Retinal pigment epithelial cell (primary cell): ENCODE measurements at regions not wholly inside any gene's neighbourhood (a gene's known extent, or its start where the extent isn't known, plus 50 kb on each side); places are given as distances from the start of the nearest gene placed in this dataset.

ENCODE experiments used
- DNase-seq: peaks from one replicate; pipeline ENCODE4 v3.0.0-alpha.2; 2010; ENCODE audit warnings: low read depth
- H3K4me3 ChIP-seq: 2 replicates; pipeline ENCODE4 v1.5.1; 2011; ENCODE audit warnings: mild to moderate bottlenecking, low read length, control low read depth, moderate library complexity
- CTCF ChIP-seq: conservative IDR thresholded peaks from 2 replicates; pipeline ENCODE4 v1.5.1; 2011; ENCODE audit warnings: low read depth, low read length, control low read depth, inconsistent platforms

GRCh38 chr13:54449922-54450321 is 1421.3 kb downstream of the OLFM4 start:
- no peak overlapping the region for H3K4me3 ChIP-seq
- peak; percentile 44 for TF ChIP-seq CTCF
- no peak for DNase-seq

- TF ChIP-seq CTCF, result no peak
- no peak overlapping the region for H3K4me3 ChIP-seq
- peak; percentile 23 for DNase-seq
Observed at GRCh38 chr13:54484166-54484565, 1455.6 kb downstream of the OLFM4 start.

- TF ChIP-seq CTCF, result peak; percentile 12
- peak; percentile 91 for DNase-seq
- no peak overlapping the region for H3K4me3 ChIP-seq
Observed at GRCh38 chr13:54486421-54487166, 1458.0 kb downstream of the OLFM4 start.

GRCh38 chr13:54489359-54489758 is 1460.7 kb downstream of the OLFM4 start:
- H3K4me3 ChIP-seq, result no peak overlapping the region
- no peak for DNase-seq
- TF ChIP-seq CTCF, result no peak

- no peak overlapping the region for H3K4me3 ChIP-seq
- TF ChIP-seq CTCF, result no peak
- DNase-seq, result no peak
Observed at GRCh38 chr13:54492995-54493394, 1464.4 kb downstream of the OLFM4 start.

- no peak for TF ChIP-seq CTCF
- no peak for DNase-seq
- no peak overlapping the region for H3K4me3 ChIP-seq
Observed at GRCh38 chr13:54511366-54511765, 1482.8 kb downstream of the OLFM4 start.

- no peak for DNase-seq
- no peak for TF ChIP-seq CTCF
- H3K4me3 ChIP-seq, result no peak overlapping the region
Observed at GRCh38 chr13:54513254-54513653, 1484.6 kb downstream of the OLFM4 start.
